Hypothalamus (tissue), 51 donors: ENCODE measurements at regions not wholly inside any gene's neighbourhood (a gene's known extent, or its start where the extent isn't known, plus 50 kb on each side); places are given as distances from the start of the nearest gene placed in this dataset.
"Not testable (repeated sequence)": the region's sequence is repeated elsewhere in the genome, so short reads cannot be mapped to it uniquely, and the experiment has no call there.

Experiments used
- DNase-seq, 51 donors: peaks; one replicate each; lab custom pipeline; 2025; lab: John Stamatoyannopoulos, UW

- DNase-seq, result not testable (repeated sequence)
Measured at GRCh38 chr2:187610450-187610849, 56.2 kb upstream of the TFPI start.

DNA sequence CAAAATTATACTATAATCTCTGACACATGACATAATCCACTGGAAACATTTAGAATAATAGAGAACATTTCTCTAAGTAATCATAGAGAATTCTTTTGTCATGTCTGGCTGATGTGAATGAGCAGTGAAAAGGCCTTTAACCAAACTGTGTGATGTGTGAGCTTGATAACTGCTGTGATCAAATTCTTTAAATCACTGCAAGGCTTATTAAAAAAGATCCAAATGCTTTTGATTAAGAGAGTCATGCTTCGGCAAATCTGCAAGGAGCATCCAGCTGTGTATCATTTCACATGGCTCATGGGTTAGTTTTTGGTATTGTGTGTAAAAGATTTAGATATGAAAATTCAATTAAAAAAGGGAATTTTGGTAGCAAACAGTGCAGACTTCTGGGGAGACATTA, 58.6 kb upstream of the TFPI start:
- DNase-seq, result no peak

- no peak for DNase-seq
Measured at GRCh38 chr2:187614756-187615155, 60.5 kb upstream of the TFPI start.

- DNase-seq, result no peak
Measured at GRCh38 chr2:187615364-187615763, 61.1 kb upstream of the TFPI start.

DNA sequence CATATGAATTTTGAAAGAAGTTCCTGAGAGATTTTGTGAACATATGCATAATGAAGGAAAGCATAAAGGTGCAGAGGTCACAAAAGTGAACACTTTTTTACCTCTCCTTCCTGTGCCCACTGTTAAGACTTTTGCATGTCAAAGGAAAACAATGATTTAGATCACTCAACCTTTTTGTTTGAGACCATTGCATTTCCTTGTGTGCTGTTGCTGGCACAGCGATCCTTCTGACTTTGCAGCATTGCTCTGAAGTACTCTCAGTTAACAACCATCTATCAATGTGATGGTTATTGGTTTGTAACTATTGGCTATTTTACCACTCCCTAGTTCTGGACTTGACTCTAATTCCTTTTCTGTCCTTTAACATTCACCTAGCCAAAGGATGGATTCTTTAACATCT, 61.7 kb upstream of the TFPI start:
- no peak for DNase-seq

DNA sequence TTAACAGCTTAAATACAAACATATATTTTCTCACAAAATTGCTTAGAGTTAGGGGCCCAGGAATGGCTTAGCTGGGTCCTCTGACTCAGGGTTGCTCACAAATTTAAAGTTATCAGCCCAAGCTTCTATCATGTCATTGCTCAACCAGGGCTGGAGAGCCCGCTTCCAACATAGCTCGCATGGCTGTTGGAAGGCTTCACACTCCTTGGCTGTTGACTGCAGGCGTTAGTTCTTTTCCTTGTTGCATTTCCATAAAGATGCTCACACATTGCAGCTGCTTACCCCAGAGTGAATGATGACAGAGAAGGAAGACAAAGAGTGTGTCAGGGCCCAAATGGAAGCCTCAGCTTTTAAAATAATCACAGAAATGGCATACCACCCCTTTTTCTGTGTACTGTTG, 62.9 kb upstream of the TFPI start:
- peak in 1 of 51 donors; percentile 2 for DNase-seq

DNA sequence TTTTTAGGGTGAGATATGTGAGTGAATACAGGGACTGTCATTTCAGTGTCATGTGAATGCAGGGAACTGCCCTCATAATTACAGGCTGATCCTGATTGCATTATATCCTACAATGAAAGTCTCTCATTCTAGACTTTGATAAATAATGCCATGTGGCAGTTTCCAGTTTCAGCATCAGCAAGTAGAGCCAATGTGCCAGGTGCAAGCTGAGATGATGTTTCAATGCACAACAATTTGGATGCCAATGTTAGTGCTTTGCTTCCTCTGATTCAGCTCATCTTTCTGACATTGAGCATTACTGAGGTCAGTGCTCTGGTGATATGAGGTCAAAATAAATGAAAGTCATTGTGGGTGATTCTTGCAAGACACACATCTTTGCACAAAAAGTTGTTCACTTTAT, 63.7 kb upstream of the TFPI start:
- peak in 1 of 51 donors; percentile 6 for DNase-seq

- peak in 1 of 51 donors; percentile 22 for DNase-seq
Measured at GRCh38 chr2:187618813-187619212, 64.6 kb upstream of the TFPI start.

DNA sequence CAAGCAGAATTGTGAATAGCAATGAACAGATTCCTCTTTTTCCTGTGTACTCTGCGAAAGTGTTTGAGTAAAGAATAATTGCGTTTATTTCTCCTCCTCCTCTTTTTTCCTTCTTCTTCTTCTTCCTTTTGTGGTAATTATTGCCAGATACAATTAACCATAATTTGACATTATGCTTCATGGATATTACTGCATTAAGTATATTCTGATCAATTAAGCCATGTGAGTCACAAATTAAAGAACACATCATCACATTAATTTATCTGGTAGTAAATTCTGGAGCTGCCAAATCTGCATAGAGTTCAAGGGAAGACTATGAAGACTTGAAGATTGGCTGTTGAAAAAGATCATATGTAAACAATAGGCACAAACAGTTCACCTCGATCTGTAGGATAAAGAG, 72.9 kb upstream of the TFPI start:
- DNase-seq, result no peak

DNA sequence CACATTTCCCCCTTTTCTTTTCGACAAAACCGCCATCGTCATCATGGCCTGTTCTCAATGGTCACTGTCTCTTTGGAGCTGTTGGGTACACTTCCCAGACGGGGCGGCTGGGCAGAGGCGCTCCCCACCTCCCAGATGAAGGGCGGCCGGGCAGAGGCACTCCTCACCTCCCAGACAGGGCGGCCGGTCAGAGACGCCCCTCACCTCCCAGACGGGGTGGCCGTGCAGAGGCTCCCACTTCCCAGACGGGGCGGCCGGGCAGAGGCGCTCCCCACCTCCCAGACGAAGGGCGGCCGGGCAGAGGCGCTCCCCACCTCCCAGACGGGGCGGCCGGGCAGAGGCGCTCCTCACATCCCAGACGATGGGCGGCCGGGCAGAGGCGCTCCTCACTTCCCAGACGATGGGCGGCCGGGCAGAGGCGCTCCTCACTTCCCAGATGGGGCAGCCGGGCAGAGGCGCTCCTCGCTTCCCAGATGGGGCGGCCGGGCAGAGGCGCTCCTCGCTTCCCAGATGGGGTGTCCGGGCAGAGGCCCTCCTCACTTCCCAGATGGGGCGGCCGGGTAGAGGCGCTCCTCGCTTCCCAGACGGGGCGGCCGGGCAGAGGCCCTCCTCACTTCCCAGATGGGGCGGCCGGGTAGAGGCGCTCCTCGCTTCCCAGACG, 82.6 kb upstream of the TFPI start:
- not testable (repeated sequence) for DNase-seq

- not testable (repeated sequence) for DNase-seq
Measured at GRCh38 chr2:187637392-187637740, 83.1 kb upstream of the TFPI start.

DNA sequence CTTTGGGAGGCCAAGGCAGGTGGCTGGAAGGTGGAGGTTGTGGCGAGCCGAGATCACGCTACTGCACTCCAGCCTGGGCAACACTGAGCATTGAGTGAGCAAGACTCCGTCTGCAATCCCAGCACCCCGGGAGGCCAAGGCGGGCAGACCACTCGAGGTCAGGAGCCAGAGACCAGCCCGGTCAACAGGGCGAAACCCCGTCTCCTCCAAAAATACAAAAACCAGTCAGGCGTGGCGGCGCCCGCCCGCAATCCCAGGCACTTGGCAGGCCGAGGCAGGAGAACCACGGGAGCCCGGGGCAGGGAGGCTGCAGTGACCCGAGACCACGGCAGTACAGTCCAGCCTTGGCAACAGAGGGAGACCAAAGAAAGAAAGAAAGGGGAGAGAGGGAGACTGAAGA, 83.5 kb upstream of the TFPI start:
- not testable (repeated sequence) for DNase-seq

DNA sequence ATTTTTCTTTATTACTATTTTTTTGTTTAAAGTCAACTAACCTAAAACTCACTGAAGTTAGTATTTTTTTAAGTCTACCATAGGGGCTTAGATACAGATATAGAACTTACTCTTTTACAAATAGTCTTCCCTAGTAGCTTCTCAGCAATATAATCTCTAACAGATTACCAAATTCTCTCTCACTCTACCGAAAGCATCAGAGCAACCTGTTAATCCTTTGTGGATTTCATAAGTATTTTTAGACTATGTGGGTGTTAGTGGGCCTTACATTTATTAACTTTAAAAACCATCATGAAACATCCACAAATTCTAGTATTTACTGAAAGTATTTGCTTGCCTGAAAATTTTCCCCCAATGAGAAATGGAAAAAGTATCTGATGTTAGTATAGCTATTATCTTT, 84.6 kb upstream of the TFPI start:
- no peak for DNase-seq

- DNase-seq, result no peak
Measured at GRCh38 chr2:187640926-187641510, 86.8 kb upstream of the TFPI start.

GRCh38 chr2:187642498-187642897, 88.3 kb upstream of the TFPI start:
- DNase-seq, result no peak

- DNase-seq, result no peak
Measured at GRCh38 chr2:187644486-187644885, 90.3 kb upstream of the TFPI start.

GRCh38 chr2:187644981-187645380, 90.7 kb upstream of the TFPI start:
- no peak for DNase-seq

DNA sequence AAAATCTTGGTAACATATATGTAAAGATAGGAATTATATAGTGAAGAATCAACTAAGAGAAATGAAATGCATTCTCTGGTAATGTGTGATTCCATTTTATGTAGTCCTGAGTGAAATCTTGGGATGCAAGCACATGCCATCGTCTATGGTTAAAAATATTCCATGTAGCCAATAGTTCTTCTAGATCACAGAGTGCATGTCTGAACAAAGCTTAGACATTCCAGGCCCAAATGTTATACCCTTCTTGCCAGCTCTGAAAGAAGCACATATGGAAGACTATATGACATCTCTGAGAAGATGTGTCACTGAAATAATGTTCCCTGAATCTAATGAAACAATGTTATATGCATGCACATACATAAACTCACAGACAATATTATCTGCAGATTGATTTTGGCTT, 92.3 kb upstream of the TFPI start:
- no peak for DNase-seq

DNA sequence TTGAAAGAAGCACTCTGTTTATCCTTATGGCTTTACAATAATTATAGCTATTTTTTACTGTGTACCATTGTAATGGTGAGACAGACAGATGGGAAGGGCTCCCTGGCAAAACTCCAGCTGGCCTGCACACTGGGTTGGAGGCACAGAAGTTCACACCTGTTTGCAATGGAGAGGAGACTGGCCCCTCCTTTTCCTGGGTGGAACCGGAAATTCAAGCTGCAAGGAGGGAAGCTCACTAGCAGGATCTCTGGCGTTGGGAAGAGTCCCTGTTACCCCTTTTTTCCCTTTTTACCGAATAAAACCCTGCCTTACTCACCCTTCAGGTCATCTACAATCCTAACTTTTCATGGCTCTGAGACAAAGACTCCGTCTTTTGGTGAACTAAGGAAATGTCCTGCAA, 100.3 kb upstream of the TFPI start:
- no peak for DNase-seq

- no peak for DNase-seq
Measured at GRCh38 chr2:187655001-187655400, 100.8 kb upstream of the TFPI start.

DNA sequence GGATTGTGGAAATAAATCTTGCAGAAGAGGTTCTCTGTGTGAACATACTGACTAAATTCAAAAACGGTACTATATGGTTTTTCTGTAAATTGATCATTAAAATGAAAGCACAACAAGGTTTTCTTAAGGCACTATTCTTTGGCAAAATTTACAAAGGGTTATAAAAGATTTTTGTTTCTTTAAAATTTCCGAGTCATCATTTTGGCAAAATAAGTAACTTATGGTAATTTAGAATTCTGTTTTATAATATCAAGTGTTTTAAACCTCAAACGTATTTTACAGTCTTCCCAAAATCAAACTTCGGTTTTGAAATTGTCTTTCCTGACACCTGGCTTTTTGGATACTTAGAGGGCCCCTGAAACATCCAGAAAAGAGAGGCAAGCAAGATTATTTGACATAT, 101.9 kb upstream of the TFPI start:
- DNase-seq, result no peak

- no peak for DNase-seq
Measured at GRCh38 chr2:187658952-187659525, 104.8 kb upstream of the TFPI start.

DNA sequence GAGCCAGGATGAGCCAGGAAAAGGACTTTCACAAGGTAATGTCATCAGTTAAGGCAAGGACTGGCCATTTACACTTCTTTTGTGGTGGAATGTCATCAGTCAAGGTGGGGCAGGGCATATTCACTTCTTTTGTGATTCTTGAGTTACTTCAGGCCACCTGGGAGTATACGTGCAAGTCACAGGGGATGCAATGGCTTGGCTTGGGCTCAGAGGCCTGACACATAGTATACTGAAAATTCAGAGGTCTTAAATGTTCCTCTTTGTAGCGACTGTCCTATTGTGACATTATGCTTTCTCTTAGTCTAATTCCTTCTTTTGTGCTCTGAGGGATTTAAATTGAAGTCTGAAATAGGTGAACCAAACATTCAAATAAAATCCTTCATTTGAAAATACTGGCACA, 121.8 kb upstream of the TFPI start:
- not testable (repeated sequence) for DNase-seq
